OCI-LY7 (cell line): ENCODE measurements at regions not wholly inside any gene's neighbourhood (a gene's known extent, or its start where the extent isn't known, plus 50 kb on each side); places are given as distances from the start of the nearest gene placed in this dataset.

ENCODE experiments used
- BruUV-seq: library from RNA; stranded (reverse); fragments of 400-500 nt; replicated peaks from 2 replicates; lab custom pipeline; 2021; lab: Mats Ljungman, UMichigan
- CTCF ChIA-PET: fragments of 300-600 bp; sonication (Branson Sonifier 250); formaldehyde crosslinking; loops from one replicate; lab custom pipeline; 2022; ENCODE audit warnings: antibody characterized with exemption; ENCODE audit not compliant: unreplicated experiment; lab: Charles Lee
- POLR2A ChIA-PET: fragments of 300-600 bp; sonication (Branson Sonifier 250); formaldehyde crosslinking; loops from one replicate; lab custom pipeline; 2022; ENCODE audit warnings: antibody characterized with exemption; lab: Charles Lee
- DNase-seq: peaks from one replicate; pipeline ENCODE4 v3.0.0-alpha.2; 2015; ENCODE audit warnings: low spot score
- H2AFZ ChIP-seq: fragments of 200-600 bp; sonication (generic), shearing (Covaris generic); 2 replicates; pipeline ENCODE4 v1.6.1; 2014; ENCODE audit warnings: mild to moderate bottlenecking, antibody characterized with exemption, low read length, moderate library complexity
- H3K27ac ChIP-seq: fragments of 200-600 bp; sonication (generic); 2 replicates; pipeline ENCODE4 v1.5.1; 2014; ENCODE audit warnings: mixed run types, low read depth, mild to moderate bottlenecking, moderate library complexity, low read length, inconsistent platforms; ENCODE audit not compliant: poor library complexity, severe bottlenecking
- H3K36me3 ChIP-seq: fragments of 200-600 bp; sonication (generic); 2 replicates; pipeline ENCODE4 v1.6.1; 2014; ENCODE audit warnings: mild to moderate bottlenecking, antibody characterized with exemption, low read length, moderate library complexity, mixed read lengths; ENCODE audit not compliant: insufficient read depth
- H3K4me1 ChIP-seq: fragments of 200-600 bp; sonication (generic); 2 replicates; pipeline ENCODE4 v1.5.1; 2014; ENCODE audit warnings: mild to moderate bottlenecking, low read length; ENCODE audit not compliant: insufficient read depth, poor library complexity, severe bottlenecking
- H3K4me2 ChIP-seq: fragments of 200-600 bp; sonication (generic); 2 replicates; pipeline ENCODE4 v1.6.1; 2014; ENCODE audit warnings: mild to moderate bottlenecking, low read length
- H3K4me3 ChIP-seq: fragments of 200-600 bp; sonication (generic); 2 replicates; pipeline ENCODE4 v1.5.1; 2014; ENCODE audit warnings: mild to moderate bottlenecking, low read depth, low read length; ENCODE audit not compliant: poor library complexity, severe bottlenecking
- H3K79me2 ChIP-seq: fragments of 200-600 bp; sonication (generic); 2 replicates; pipeline ENCODE4 v1.6.1; 2016; ENCODE audit warnings: low read depth, mild to moderate bottlenecking, low read length, moderate library complexity, mixed read lengths; ENCODE audit not compliant: insufficient read depth
- H3K9me2 ChIP-seq: fragments of 200-600 bp; sonication (generic); 2 replicates; pipeline ENCODE4 v1.6.1; 2016; ENCODE audit warnings: mild to moderate bottlenecking, low read length, mixed read lengths; ENCODE audit not compliant: insufficient read depth
- H3K9me3 ChIP-seq: fragments of 200-600 bp; sonication (generic); 2 replicates; pipeline ENCODE4 v1.6.1; 2014; ENCODE audit warnings: mild to moderate bottlenecking, mixed run types, low read length, mixed read lengths
- H4K20me1 ChIP-seq: fragments of 200-600 bp; sonication (generic); 2 replicates; pipeline ENCODE4 v1.6.1; 2014; ENCODE audit warnings: mild to moderate bottlenecking, antibody characterized with exemption, low read length, moderate library complexity, mixed read lengths; ENCODE audit not compliant: insufficient read depth
- EZH2phosphoT487 ChIP-seq: fragments of 200-600 bp; sonication (generic); IDR thresholded peaks from 2 replicates; pipeline ENCODE4 v1.6.1; 2018; ENCODE audit warnings: low read depth, borderline replicate concordance, mild to moderate bottlenecking, mixed run types, antibody characterized with exemption, low read length, moderate library complexity, mixed read lengths
- intact Hi-C: fragments of 100-400 bp; cut with micrococcal nuclease; formaldehyde crosslinking; loops from one replicate; pipeline ENCODE4 v1.10.0; 2022; ENCODE audit not compliant: unreplicated experiment
- TF ChIP-seq, protein P1 (sequence below): fragments of 200-600 bp; sonication (generic); conservative IDR thresholded peaks from 2 replicates; pipeline ENCODE4 v1.5.1; 2014; ENCODE audit warnings: mild to moderate bottlenecking, antibody characterized with exemption, low read length, moderate library complexity, mixed read lengths

- TF ChIP-seq EZH2phosphoT487, result no peak
- TF ChIP-seq, protein P1, sequence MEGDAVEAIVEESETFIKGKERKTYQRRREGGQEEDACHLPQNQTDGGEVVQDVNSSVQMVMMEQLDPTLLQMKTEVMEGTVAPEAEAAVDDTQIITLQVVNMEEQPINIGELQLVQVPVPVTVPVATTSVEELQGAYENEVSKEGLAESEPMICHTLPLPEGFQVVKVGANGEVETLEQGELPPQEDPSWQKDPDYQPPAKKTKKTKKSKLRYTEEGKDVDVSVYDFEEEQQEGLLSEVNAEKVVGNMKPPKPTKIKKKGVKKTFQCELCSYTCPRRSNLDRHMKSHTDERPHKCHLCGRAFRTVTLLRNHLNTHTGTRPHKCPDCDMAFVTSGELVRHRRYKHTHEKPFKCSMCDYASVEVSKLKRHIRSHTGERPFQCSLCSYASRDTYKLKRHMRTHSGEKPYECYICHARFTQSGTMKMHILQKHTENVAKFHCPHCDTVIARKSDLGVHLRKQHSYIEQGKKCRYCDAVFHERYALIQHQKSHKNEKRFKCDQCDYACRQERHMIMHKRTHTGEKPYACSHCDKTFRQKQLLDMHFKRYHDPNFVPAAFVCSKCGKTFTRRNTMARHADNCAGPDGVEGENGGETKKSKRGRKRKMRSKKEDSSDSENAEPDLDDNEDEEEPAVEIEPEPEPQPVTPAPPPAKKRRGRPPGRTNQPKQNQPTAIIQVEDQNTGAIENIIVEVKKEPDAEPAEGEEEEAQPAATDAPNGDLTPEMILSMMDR, result no peak
- Histone ChIP-seq H3K27ac (no peak overlapping the region), H3K4me2 (no peak overlapping the region), H3K4me1 (no peaks in the 10 kb centered on the region), H3K9me2 (no peaks in the 10 kb centered on the region), H2AFZ (no peak overlapping the region), H3K36me3 (no peaks in the 10 kb centered on the region), H3K9me3 (no peaks in the 10 kb centered on the region), H4K20me1 (no peaks in the 10 kb centered on the region), H3K4me3 (no peak overlapping the region), H3K79me2 (no peaks in the 10 kb centered on the region)
- intact Hi-C loops, result no loop called here
- CTCF ChIA-PET, result no interaction called here
- no peak for DNase-seq
- no TSS peak for BruUV-seq
- POLR2A ChIA-PET, result interaction anchor here (0.6 kb wide), 1 partner anchor 16 kb away, joined by 5 read pairs; no protein-coding TSS in a partner anchor
Measured at GRCh38 chr6:126145351-126145750, 159.0 kb downstream of the TRMT11 start.

- no peaks in the 10 kb centered on the region for H3K36me3 ChIP-seq
- POLR2A ChIA-PET, result interaction anchor here (0.7 kb wide), 1 partner anchor 62 kb away, joined by 3 read pairs; no protein-coding TSS in a partner anchor
- no peaks in the 10 kb centered on the region for H3K9me2 ChIP-seq
- TF ChIP-seq EZH2phosphoT487, result no peak
- TF ChIP-seq, protein P1, result no peak
- CTCF ChIA-PET, result no interaction called here
- no peaks in the 10 kb centered on the region for H3K9me3 ChIP-seq
- no peaks in the 10 kb centered on the region for H3K79me2 ChIP-seq
- H3K4me3 ChIP-seq, result no peak overlapping the region
- H3K27ac ChIP-seq, result no peak overlapping the region
- H3K4me2 ChIP-seq, result no peak overlapping the region
- intact Hi-C loops, result no loop called here
- H3K4me1 ChIP-seq, result no peaks in the 10 kb centered on the region
- DNase-seq, result no peak
- no peak overlapping the region for H2AFZ ChIP-seq
- BruUV-seq, result no TSS peak
- no peaks in the 10 kb centered on the region for H4K20me1 ChIP-seq
Measured at GRCh38 chr6:126147291-126147815, 161.0 kb downstream of the TRMT11 start.

DNA sequence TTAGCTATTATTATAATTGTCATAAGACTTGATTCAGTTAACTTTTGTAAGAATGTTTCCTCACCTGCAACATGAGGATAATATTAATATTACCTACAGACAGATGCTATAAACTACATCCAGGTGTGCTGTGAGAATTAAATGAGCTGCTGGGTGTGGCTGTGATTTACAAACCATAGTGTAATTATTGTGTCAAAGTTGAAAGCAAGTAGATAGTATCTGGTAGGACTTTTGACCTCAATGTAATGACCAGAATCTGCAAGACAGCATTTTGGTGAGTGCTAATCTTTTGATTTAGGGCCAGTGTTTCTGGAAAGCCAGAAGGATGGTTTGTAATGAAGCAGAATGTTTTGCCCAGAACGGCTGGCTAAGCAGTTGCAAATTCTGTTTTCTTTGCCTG, 162.5 kb downstream of the TRMT11 start:
- H3K4me1 ChIP-seq, result no peaks in the 10 kb centered on the region
- no peaks in the 10 kb centered on the region for H3K36me3 ChIP-seq
- no peak overlapping the region for H3K27ac ChIP-seq
- H3K4me2 ChIP-seq, result no peak overlapping the region
- no peaks in the 10 kb centered on the region for H3K9me3 ChIP-seq
- H2AFZ ChIP-seq, result no peak overlapping the region
- ChIA-PET POLR2A (interaction anchor here (0.7 kb wide), 1 partner anchor 9 kb away, joined by 3 read pairs; no protein-coding TSS in a partner anchor), CTCF (no interaction called here)
- no peak overlapping the region for H3K4me3 ChIP-seq
- TF ChIP-seq EZH2phosphoT487, result no peak
- TF ChIP-seq, protein P1, result no peak
- H4K20me1 ChIP-seq, result no peaks in the 10 kb centered on the region
- no peaks in the 10 kb centered on the region for H3K79me2 ChIP-seq
- no peaks in the 10 kb centered on the region for H3K9me2 ChIP-seq
- intact Hi-C loops, result no loop called here
- no TSS peak for BruUV-seq
- DNase-seq, result no peak
